ENCODE measurements at regions not wholly inside any gene's neighbourhood (a gene's known extent, or its start where the extent isn't known, plus 50 kb on each side); places are given as distances from the start of the nearest gene placed in this dataset.

- TF ChIP-seq, protein P1, sequence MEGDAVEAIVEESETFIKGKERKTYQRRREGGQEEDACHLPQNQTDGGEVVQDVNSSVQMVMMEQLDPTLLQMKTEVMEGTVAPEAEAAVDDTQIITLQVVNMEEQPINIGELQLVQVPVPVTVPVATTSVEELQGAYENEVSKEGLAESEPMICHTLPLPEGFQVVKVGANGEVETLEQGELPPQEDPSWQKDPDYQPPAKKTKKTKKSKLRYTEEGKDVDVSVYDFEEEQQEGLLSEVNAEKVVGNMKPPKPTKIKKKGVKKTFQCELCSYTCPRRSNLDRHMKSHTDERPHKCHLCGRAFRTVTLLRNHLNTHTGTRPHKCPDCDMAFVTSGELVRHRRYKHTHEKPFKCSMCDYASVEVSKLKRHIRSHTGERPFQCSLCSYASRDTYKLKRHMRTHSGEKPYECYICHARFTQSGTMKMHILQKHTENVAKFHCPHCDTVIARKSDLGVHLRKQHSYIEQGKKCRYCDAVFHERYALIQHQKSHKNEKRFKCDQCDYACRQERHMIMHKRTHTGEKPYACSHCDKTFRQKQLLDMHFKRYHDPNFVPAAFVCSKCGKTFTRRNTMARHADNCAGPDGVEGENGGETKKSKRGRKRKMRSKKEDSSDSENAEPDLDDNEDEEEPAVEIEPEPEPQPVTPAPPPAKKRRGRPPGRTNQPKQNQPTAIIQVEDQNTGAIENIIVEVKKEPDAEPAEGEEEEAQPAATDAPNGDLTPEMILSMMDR (IDR thresholded peaks at IDR 0.05 in 4 of 5, conservative IDR thresholded peaks at IDR 0.05 in 1 of 5), result no peak
- TF ChIP-seq POLR2A (IDR thresholded peaks at IDR 0.05), result no peak
These were observed 279.6 kb upstream of the JARID2 start for GRCh38 chr6:14966096-14966905.
